Motor neuron (in vitro differentiated cells): ENCODE measurements at regions not wholly inside any gene's neighbourhood (a gene's known extent, or its start where the extent isn't known, plus 50 kb on each side); places are given as distances from the start of the nearest gene placed in this dataset.
A peak's percentile ranks its signal among the peaks of the same experiment; 100 is the strongest.
"Not testable (repeated sequence)": the region's sequence is repeated elsewhere in the genome, so short reads cannot be mapped to it uniquely, and the experiment has no call there.

Experiments
- ATAC-seq, 8 experiments: fragments of 200-7000 bp; cut with Tn5 transposase; replicated peaks in 6 of 8; 2 replicates each; pipeline ENCODE4 v1.8.0; 2021; ENCODE audit warnings: mild to moderate bottlenecking in 8 of 8, moderate library complexity in 8 of 8
- H3K27ac ChIP-seq, 2 donors: fragments of 250-450 bp; sonication (Bioruptor Pico); 2 replicates each; pipeline ENCODE4 v1.9.0; 2021; ENCODE audit warnings: antibody characterized with exemption in 2 of 2, mild to moderate bottlenecking in 2 of 2, moderate library complexity in 1 of 2
- H3K4me1 ChIP-seq, 2 donors: fragments of 250-450 bp; sonication (Bioruptor Pico); replicated peaks in 1 of 2; 2 replicates each; pipeline ENCODE4 v1.6.1; 2021; ENCODE audit warnings: antibody characterized with exemption in 2 of 2, mild to moderate bottlenecking in 2 of 2, moderate library complexity in 1 of 2
- H3K4me3 ChIP-seq, 5 donors: fragments of 250-450 bp; sonication (Bioruptor Pico); 2 replicates each; pipeline ENCODE4 v1.9.0; 2021; ENCODE audit warnings: antibody characterized with exemption in 5 of 5, mild to moderate bottlenecking in 5 of 5, moderate library complexity in 4 of 5
- WGBS, 10 experiments: fragments of 450-650 bp; shearing (Covaris generic); methylation state at CpG; one replicate each; pipeline ENCODE4 v1.0.0; 2022; 5-methylcytosine and 5-hydroxymethylcytosine counted together
- in situ Hi-C, 9 experiments: fragments of 400-800 bp; cut with MboI; loops; one replicate each; pipeline ENCODE4 v1.15.0; 2021; ENCODE audit warnings: low sequenced_read_pairs in 9 of 9, low pct_unique_long_range_greater_than_20kb in 2 of 9; ENCODE audit not compliant: unreplicated experiment in 9 of 9

- in situ Hi-C loops: no loop called here
- 43 to 100% (median 88%) methylated on average over 1 to 10 of the region's 10 CpGs for WGBS, 10 experiments
- peak in 1 of 8 experiments; percentile 46 for ATAC-seq
- no peak overlapping the region for H3K27ac ChIP-seq
- H3K4me3 ChIP-seq: no peak overlapping the region
- H3K4me1 ChIP-seq: peaks cover 5 to 7% of the 10 kb centered on the region in 2 donors
Measured at GRCh38 chr1:58855274-58856165, 71.7 kb upstream of the JUN start.

DNA sequence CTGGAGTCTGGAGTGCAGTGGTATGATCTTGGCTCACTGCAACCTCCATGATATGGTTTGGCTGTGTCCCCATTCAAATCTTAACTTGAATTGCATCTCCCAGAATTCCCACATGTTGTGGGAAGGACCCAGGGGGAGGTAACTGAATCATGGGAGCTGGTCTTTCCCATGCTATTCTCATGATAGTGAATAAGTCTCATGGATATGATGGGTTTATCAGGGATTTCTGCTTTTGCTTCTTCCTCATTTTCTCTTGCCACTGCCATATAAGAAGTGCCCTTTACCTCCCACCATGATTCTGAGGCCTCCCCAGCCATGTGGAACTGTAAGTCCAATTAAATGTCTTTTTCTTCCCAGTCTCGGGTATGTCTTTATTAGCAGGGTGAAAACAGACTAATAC lies 72.4 kb upstream of the JUN start:
- ATAC-seq, H3K27ac ChIP-seq, H3K4me3 ChIP-seq, in situ Hi-C loops, H3K4me1 ChIP-seq: not testable (repeated sequence)
- 82 to 100% (median 86%) methylated on average over 1 of the region's 1 CpG; no CpG with 5 or more reads in 7 of the 10 experiments for WGBS, 10 experiments

GRCh38 chr1:58857680-58858673 lies 74.1 kb upstream of the JUN start:
- Histone ChIP-seq H3K4me3 (no peak overlapping the region), H3K27ac (no peak overlapping the region), H3K4me1 (peaks cover 5 to 14% of the 10 kb centered on the region in 2 donors)
- 65 to 88% (median 77%) methylated on average over 1 to 3 of the region's 3 CpGs; no CpG with 5 or more reads in 5 of the 10 experiments for whole genome bisulfite sequencing, 10 experiments
- in situ Hi-C loops: no loop called here
- ATAC-seq: peak in 1 of 8 experiments; percentile 55

- 88 to 100% (median 94%) methylated on average over 1 to 3 of the region's 3 CpGs for WGBS, 10 experiments
- Histone ChIP-seq H3K4me1 (peaks cover 0 to 8% of the 10 kb centered on the region in 2 donors), H3K27ac (no peak overlapping the region), H3K4me3 (no peak overlapping the region)
- no peak for ATAC-seq
- in situ Hi-C loops: no loop called here
Measured at GRCh38 chr1:58859769-58860485, 76.1 kb upstream of the JUN start.

- in situ Hi-C loops: no loop called here
- Histone ChIP-seq H3K4me3 (no peak overlapping the region), H3K4me1 (peaks cover 0 to 8% of the 10 kb centered on the region in 2 donors), H3K27ac (no peak overlapping the region)
- no peak for ATAC-seq
- 23 to 100% (median 83%) methylated on average over 1 of the region's 1 CpG; no CpG with 5 or more reads in 3 of the 10 experiments for WGBS, 10 experiments
Measured at GRCh38 chr1:58861076-58861475, 77.2 kb upstream of the JUN start.

DNA sequence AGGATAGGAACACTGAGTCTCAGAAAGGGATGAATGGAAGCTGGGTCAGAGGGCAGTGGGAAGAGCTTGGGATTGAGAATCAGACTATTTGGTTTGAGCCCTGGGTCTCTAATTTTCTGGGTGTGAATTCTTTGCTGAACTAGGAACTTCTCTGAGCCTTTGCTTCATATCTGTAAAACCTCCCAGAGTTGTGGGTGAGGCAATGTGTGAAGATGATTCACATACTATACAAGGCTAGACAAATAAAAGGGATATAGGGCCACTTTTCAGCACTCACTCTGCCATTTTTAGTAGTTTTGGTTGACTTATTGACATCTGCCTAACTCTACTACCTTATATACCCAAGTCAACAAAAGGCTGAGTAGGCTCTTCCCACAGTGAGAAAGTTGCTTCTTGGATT lies 77.7 kb upstream of the JUN start:
- H3K27ac ChIP-seq: no peak overlapping the region
- in situ Hi-C loops: no loop called here
- no peak overlapping the region for H3K4me3 ChIP-seq
- peak in 2 of 8 experiments; percentile 34 to 56 for ATAC-seq
- peaks cover 0 to 8% of the 10 kb centered on the region in 2 donors for H3K4me1 ChIP-seq

GRCh38 chr1:58862728-58863385 lies 79.0 kb upstream of the JUN start:
- in situ Hi-C loops: no loop called here
- peak in 3 of 8 experiments; percentile 76 to 86 (median 85) for ATAC-seq

GRCh38 chr1:58864654-58865053 lies 80.8 kb upstream of the JUN start:
- Histone ChIP-seq H3K4me3 (no peak overlapping the region), H3K4me1 (peaks cover 0 to 8% of the 10 kb centered on the region in 2 donors), H3K27ac (no peak overlapping the region)
- in situ Hi-C loops: no loop called here
- ATAC-seq: no peak
- WGBS, 10 experiments: 20 to 91% (median 68%) methylated on average over 1 to 2 of the region's 2 CpGs

More at GRCh38 chr1:58862728-58863385, 79.0 kb upstream of the JUN start:
- no peak overlapping the region for H3K27ac ChIP-seq
- H3K4me3 ChIP-seq: no peak overlapping the region
- 43 to 100% (median 71%) methylated on average over 1 of the region's 1 CpG; no CpG with 5 or more reads in 5 of the 10 experiments for WGBS, 10 experiments
- H3K4me1 ChIP-seq: peaks cover 0 to 8% of the 10 kb centered on the region in 2 donors

DNA sequence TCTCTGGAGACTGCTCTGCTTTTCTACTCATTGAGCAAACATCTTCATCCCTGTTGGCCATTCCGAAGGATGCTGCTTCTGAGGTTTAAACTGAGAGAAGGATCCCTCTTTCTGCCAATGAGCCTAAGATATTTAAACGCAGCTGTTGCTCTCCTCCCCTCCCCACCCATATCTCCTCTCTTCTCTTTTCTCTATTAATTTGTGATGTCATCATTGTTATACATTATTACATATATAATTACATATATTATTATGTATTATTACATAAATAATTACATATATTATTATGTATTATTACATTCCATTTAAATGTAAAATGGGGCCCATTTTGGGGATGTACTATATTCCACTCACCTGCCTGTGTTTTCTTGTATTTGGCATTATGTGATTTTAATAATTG lies 82.7 kb upstream of the JUN start:
- H3K27ac ChIP-seq: no peak overlapping the region
- peaks cover 0 to 8% of the 10 kb centered on the region in 2 donors for H3K4me1 ChIP-seq
- ATAC-seq: no peak
- 71 to 100% (median 92%) methylated on average over 1 to 2 of the region's 2 CpGs; no CpG with 5 or more reads in 3 of the 10 experiments for WGBS, 10 experiments
- in situ Hi-C loops: no loop called here
- H3K4me3 ChIP-seq: no peak overlapping the region

- 89 to 100% (median 95%) methylated on average over 1 to 3 of the region's 3 CpGs for WGBS, 10 experiments
- no peak overlapping the region for H3K4me3 ChIP-seq
- in situ Hi-C loops: no loop called here
- H3K27ac ChIP-seq: no peak overlapping the region
- H3K4me1 ChIP-seq: peaks cover 5 to 6% of the 10 kb centered on the region in 2 donors
- no peak for ATAC-seq
Measured at GRCh38 chr1:58869638-58870297, 85.9 kb upstream of the JUN start.

GRCh38 chr1:58870298-58870676 lies 86.4 kb upstream of the JUN start:
- 0 to 100% (median 53%) methylated on average over 1 to 2 of the region's 2 CpGs; no CpG with 5 or more reads in 4 of the 10 experiments for WGBS, 10 experiments
- Histone ChIP-seq H3K4me1 (peaks cover 10 to 11% of the 10 kb centered on the region in 2 donors), H3K4me3 (no peak overlapping the region), H3K27ac (no peak overlapping the region)
- ATAC-seq: peak in 1 of 8 experiments; percentile 5
- in situ Hi-C loops: no loop called here

- Histone ChIP-seq H3K27ac (no peak overlapping the region), H3K4me3 (no peak overlapping the region), H3K4me1 (peaks cover 13 to 15% of the 10 kb centered on the region in 2 donors)
- in situ Hi-C loops: no loop called here
- ATAC-seq: peak in 1 of 8 experiments; percentile 3
Measured at GRCh38 chr1:58874342-58874741, 90.5 kb upstream of the JUN start.
